Transverse colon (tissue), 4 donors: ENCODE measurements at regions not wholly inside any gene's neighbourhood (a gene's known extent, or its start where the extent isn't known, plus 50 kb on each side); places are given as distances from the start of the nearest gene placed in this dataset.

Experiments used
- CTCF ChIP-seq, 5 experiments: fragments of 200-600 bp in 3 of 5; fragments of 450-650 bp in 2 of 5; sonication (generic) in 3 of 5; IDR thresholded peaks; 1 replicate in 2 of 5; 2 replicates in 3 of 5; pipeline ENCODE4 v1.5.1; 2016 to 2017; ENCODE audit warnings: antibody characterized with exemption in 5 of 5, inconsistent platforms in 3 of 5, mild to moderate bottlenecking in 2 of 5, moderate library complexity in 1 of 5
- EP300 ChIP-seq: sonication (generic); formaldehyde crosslinking; IDR thresholded peaks from one replicate; pipeline ENCODE4 v1.6.1; 2017; ENCODE audit warnings: antibody characterized with exemption, low read depth
- POLR2A ChIP-seq: fragments of 450-650 bp; IDR thresholded peaks from one replicate; pipeline ENCODE4 v1.6.1; 2016; ENCODE audit warnings: antibody characterized with exemption, mild to moderate bottlenecking, moderate library complexity
- POLR2AphosphoS5 ChIP-seq, 3 donors: sonication (generic); formaldehyde crosslinking; IDR thresholded peaks; one replicate each; pipeline ENCODE4 v1.6.1; 2016; ENCODE audit warnings: antibody characterized with exemption in 3 of 3

- TF ChIP-seq POLR2AphosphoS5 (IDR thresholded peaks at IDR 0.05) (no peak), CTCF (IDR thresholded peaks at IDR 0.05) (no peak), EP300 (no peak), POLR2A (no peak)
Measured at GRCh38 chr13:64704121-64704649, 2526.0 kb downstream of the PCDH9 start.
